Activated naive CD4-positive, alpha-beta T cell treated with anti-CD3 and anti-CD28 coated beads, Interleukin-2, amount 50 U/mL, for 16 hours (primary cell): ENCODE measurements at regions not wholly inside any gene's neighbourhood (a gene's known extent, or its start where the extent isn't known, plus 50 kb on each side); places are given as distances from the start of the nearest gene placed in this dataset.

Source experiments
- DNase-seq: peaks from one replicate; pipeline ENCODE4 v3.0.0-alpha.2; 2020

DNA sequence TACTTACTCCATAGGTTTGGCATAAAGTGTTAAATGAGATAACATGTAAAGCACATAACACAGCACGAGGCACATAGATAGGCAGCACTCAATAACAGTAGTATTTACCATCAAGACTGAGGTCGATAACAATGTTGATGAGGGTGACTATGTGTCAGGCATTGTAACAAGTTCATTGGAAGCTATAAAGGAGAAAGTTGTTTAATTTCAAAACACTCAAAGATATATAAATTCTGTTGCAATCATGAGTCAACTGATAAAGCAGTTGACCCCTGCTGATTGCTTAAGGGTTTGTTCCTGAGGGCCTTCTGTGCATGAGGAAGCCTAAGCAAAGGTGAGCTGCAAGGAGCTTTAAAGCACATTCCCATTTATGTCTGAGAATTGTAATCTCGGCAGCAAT, 760.5 kb downstream of the SATB2 start:
- DNase-seq = no peak

GRCh38 chr2:198695879-198696278, 761.9 kb downstream of the SATB2 start:
- DNase-seq = no peak

DNA sequence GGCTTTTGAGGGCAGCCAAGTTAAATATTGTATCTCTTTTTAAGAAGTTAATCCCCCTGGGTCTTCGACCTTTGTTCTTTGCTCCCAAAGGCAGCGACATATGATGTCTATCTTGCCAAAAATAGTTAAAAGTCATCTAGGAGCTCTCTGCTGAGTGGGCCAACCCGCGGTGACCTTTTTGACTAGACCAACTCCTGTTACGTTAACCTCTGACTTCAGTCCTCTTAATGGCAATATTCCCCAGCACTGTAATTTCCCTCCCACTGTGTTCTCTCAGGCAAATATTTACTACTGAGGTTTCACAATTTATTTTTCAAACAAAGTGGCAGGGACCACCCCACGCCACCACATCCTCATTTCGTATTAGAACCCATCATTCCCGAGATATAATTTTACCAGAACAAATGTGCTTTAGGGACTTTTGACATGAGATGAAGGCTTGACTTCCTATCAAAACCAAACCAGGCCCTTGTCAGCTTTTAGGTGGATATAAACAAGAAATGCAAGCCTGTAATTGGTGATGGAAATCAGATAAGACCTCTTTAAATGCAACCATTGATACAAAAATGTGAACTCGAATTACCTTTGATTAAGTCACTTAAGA, 764.7 kb downstream of the SATB2 start:
- DNase-seq = no peak

- no peak for DNase-seq
These were observed 766.5 kb downstream of the SATB2 start for GRCh38 chr2:198691236-198691635.

GRCh38 chr2:198664321-198664720, 793.4 kb downstream of the SATB2 start:
- no peak for DNase-seq

- no peak for DNase-seq
These were observed 794.8 kb downstream of the SATB2 start for GRCh38 chr2:198662905-198663304.

GRCh38 chr2:198660501-198660900, 797.2 kb downstream of the SATB2 start:
- no peak for DNase-seq

DNA sequence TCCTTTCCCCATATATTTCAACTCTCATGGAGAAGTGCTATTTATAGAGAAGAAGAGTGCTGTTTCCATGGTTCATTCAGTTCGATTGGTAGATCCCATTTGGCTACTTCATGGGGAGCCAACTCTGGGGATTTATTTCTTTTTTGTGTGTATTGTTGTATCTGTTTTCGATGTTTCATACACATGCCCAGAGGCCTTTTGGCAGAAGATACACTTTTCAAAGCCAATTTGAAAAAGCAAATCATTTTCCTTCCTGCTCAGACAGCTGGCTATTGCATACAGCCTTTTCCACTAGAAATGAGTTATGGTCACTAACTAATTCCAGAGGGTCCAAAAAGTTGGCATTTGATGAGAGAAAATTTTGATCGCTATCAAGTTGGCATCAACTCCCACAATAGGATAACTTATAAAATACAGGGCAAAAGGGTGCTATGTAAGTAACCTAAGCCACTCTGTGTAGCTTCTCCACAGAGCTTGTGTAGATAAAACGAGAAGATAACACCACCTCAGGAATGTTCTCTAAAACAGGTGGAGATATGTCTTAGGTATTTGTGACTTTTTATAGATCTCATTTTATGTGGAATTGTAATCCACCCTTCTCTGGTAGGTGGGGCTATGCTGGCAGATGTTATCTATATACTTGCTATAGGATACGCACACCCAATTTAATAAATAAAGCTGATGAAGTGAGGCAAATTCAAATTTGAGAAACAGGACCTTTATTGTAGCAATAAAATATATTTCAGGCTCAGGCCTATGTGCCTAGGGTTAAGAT, 798.5 kb downstream of the SATB2 start:
- DNase-seq = no peak

DNA sequence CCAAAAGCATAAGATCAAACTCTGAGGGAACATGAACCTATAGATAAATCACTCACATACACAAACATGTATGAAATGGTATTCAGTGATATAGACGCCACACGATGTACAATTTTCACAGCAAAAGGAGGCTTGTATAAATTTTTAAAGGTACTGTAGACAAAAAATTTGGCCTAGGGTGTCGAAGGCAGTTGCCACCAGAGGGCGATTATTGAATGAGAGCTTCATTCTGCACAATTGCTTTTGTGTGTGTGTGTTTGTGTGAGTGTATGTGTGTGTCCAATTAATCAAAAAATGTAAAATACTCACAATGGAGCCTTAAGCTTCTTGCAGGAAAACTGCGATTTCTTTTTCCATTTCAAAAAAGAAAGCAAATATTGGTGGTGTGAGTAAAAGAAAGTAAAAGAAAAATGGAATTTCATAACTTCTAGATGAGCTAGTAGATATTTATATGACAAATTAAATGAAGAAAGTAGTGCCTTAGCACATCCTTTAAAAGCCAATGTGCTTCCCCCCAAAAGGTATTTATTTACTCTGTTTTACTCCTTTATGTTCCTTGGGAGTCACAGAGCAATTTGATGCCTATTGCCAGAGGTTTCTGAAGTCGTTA, 800.1 kb downstream of the SATB2 start:
- no peak for DNase-seq

- DNase-seq = no peak
These were observed 800.9 kb downstream of the SATB2 start for GRCh38 chr2:198656869-198657268.

- no peak for DNase-seq
These were observed 803.1 kb downstream of the SATB2 start for GRCh38 chr2:198654646-198655045.

GRCh38 chr2:198653311-198653710, 804.4 kb downstream of the SATB2 start:
- DNase-seq = no peak

- DNase-seq = no peak
These were observed 805.3 kb downstream of the SATB2 start for GRCh38 chr2:198652461-198652860.

GRCh38 chr2:198645816-198646215, 811.9 kb downstream of the SATB2 start:
- no peak for DNase-seq

- DNase-seq = no peak
These were observed 816.6 kb downstream of the SATB2 start for GRCh38 chr2:198641161-198641560.

DNA sequence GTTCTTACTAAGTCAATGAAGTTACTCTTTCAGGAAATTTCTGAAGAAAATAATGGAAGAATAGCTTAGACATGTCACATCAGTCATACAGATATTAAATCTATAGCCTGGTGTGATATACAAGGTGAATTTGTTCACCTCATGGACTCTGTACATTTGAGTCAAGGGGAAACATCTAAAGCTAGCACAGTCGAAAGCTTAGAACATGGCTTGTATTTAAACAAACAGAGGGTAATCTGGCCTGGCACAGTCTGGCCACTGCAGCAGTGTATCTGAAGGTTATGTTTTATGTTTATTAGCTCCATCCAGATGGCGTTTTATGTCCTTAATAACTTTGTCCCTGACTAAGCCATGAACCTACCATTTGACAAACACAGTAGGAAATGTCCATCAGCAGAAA, 817.3 kb downstream of the SATB2 start:
- DNase-seq = no peak

- no peak for DNase-seq
These were observed 818.2 kb downstream of the SATB2 start for GRCh38 chr2:198639580-198639979.

GRCh38 chr2:198638577-198638976, 819.2 kb downstream of the SATB2 start:
- DNase-seq = no peak

DNA sequence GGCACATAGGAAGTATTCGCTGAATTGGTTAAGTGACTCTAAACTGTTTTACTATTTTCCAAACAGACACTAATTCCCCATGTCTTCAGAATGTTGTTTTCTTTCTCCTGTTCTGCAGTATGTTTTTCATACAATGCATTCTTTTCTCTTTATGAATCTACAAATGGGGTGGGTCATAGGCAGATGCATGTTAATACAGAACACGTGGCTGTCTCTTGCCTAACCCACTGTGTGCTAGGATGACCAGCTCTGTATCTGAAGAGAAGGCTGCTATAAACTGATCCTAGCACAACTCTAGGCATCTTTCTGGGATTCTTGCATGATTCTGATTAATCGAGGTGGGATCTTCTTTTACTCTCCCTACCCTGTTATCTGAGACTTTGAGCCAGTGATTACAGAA, 826.0 kb downstream of the PLCL1 start:
- DNase-seq = no peak

- DNase-seq = no peak
These were observed 824.2 kb downstream of the PLCL1 start for GRCh38 chr2:198628596-198628995.

DNA sequence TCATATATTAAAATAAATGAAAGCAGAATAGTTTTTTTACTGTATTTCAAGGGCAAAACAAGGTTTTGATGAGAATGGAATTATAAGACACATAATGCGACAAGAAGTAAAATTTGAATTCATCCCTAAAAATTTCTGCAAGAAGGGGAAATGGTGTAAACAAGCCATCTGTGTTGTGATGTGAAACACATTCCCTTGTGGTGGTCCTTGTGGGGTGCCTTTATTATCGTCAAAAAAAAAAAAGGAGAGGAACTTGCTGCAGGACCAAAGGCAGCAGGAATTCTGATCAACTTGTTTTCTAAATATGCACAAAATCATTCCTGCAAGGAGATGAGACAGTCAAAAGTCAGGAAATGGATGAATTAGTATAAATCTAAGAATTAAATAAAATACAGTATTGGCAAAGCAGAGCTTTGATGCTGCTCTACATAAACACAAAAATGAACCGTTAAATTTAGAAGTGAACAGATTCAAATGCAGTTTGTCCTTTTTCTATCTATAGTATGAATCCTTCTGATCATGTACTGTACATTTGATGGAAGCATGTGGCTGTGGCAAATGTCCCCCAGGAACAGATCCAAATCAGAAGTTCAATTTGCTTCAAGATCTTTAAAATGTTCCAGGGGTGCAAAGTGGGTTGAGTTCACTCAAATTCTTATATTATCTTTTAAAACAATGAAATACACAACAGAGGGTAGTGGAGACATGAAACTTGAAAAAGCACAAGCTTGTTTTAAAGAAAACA, 818.8 kb downstream of the PLCL1 start:
- no peak for DNase-seq

GRCh38 chr2:198615972-198616371, 811.6 kb downstream of the PLCL1 start:
- no peak for DNase-seq

GRCh38 chr2:198611201-198611600, 806.8 kb downstream of the PLCL1 start:
- no peak for DNase-seq

GRCh38 chr2:198604599-198604998, 800.2 kb downstream of the PLCL1 start:
- no peak for DNase-seq
